IgD-negative memory B cell (primary cell): ENCODE measurements at regions not wholly inside any gene's neighbourhood (a gene's known extent, or its start where the extent isn't known, plus 50 kb on each side); places are given as distances from the start of the nearest gene placed in this dataset.

ENCODE experiments used
- H3K27ac Mint-ChIP-seq, 3 donors: one replicate each; pipeline ENCODE4 v1.8.0; 2020 to 2022; ENCODE audit warnings: mild to moderate bottlenecking in 3 of 3, mixed read lengths in 3 of 3, moderate library complexity in 1 of 3
- H3K27me3 Mint-ChIP-seq: one replicate; pipeline ENCODE4 v1.8.0; 2021; ENCODE audit warnings: mixed read lengths
- H3K36me3 Mint-ChIP-seq: one replicate; pipeline ENCODE4 v1.8.0; 2020; ENCODE audit warnings: mild to moderate bottlenecking, mixed read lengths
- H3K4me1 Mint-ChIP-seq, 3 donors: one replicate each; pipeline ENCODE4 v1.8.0; 2020 to 2022; ENCODE audit warnings: mixed read lengths in 3 of 3, mild to moderate bottlenecking in 1 of 3
- H3K4me3 Mint-ChIP-seq, 4 donors: one replicate each; pipeline ENCODE4 v1.8.0; 2020 to 2022; ENCODE audit warnings: mild to moderate bottlenecking in 4 of 4, mixed read lengths in 4 of 4, moderate library complexity in 3 of 4
- H3K9me3 Mint-ChIP-seq, 3 donors: one replicate each; pipeline ENCODE4 v1.8.0; 2020 to 2021; ENCODE audit warnings: mixed read lengths in 3 of 3, mild to moderate bottlenecking in 1 of 3

DNA sequence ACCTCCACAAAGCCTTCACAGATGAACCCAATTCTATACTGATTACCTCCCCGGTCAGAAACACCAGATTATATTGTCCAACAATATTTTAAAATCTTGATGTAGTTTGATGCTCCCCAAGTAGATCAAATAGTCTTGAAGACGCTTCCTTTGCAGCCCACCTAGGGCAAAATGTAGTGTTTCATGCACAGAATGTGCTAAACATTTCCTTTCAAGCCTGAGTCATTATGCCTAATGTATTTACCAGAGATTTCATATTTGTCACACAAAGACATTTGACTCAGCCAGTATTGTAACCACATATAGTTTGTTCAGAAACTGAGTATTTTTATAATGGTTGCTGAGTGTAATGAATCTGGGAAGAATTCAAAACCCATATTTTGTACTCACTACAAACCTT, 1396.8 kb downstream of the LRRC4C start:
- Mint-ChIP-seq H3K4me3 (no peak overlapping the region), H3K27me3 (no peaks in the 10 kb centered on the region), H3K27ac (no peak overlapping the region), H3K4me1 (peaks cover 0 to 2% (median 0%) of the 10 kb centered on the region in 3 donors), H3K9me3 (peaks cover 2 to 11% (median 8%) of the 10 kb centered on the region in 3 donors), H3K36me3 (no peaks in the 10 kb centered on the region)

DNA sequence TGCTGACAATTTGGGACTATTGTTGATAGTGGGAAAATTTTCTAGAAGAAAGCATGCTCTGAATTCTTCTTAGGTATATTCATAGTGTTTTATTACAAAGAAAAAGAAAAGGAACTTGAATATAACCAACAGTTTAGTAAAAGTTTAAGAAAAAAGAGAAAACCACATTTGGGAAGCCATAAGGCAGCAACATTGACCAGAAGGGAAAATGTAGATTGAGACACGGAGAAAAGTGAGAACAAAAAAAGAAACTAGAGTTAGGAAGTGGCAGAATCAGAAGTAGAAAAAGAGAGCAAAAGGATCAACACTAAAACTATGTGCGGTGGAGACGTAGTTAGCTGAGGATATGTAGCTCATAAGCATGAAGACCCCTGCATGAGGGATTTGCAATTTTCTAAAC, 1398.2 kb downstream of the LRRC4C start:
- Mint-ChIP-seq H3K36me3 (no peaks in the 10 kb centered on the region), H3K9me3 (peaks cover 2 to 14% (median 7%) of the 10 kb centered on the region in 3 donors), H3K27me3 (no peaks in the 10 kb centered on the region), H3K4me3 (no peak overlapping the region), H3K4me1 (peaks cover 0 to 2% (median 0%) of the 10 kb centered on the region in 3 donors), H3K27ac (no peak overlapping the region)

DNA sequence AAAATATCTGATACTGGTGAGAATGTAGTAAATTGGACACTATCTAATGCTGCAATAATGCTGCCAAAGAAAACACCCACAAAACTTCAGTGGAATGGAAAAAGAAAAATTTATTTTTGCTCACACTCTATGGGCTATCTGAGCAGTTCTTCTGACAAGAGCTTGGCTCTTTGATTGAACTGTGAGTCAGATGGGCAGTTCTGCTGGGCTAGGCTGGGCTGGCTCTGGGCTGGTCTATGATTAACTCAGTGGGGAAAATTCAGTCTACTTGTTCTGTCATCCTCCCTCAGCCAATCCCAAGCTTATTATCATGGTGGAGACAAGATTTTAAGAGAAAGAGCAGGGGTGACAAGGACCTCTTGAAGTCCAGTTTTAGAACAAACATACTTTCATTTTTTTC, 1404.8 kb downstream of the LRRC4C start:
- H3K9me3 Mint-ChIP-seq, result peaks cover 2 to 11% (median 4%) of the 10 kb centered on the region in 3 donors
- peaks cover 0 to 2% (median 0%) of the 10 kb centered on the region in 3 donors for H3K4me1 Mint-ChIP-seq
- H3K27ac Mint-ChIP-seq, result no peak overlapping the region

DNA sequence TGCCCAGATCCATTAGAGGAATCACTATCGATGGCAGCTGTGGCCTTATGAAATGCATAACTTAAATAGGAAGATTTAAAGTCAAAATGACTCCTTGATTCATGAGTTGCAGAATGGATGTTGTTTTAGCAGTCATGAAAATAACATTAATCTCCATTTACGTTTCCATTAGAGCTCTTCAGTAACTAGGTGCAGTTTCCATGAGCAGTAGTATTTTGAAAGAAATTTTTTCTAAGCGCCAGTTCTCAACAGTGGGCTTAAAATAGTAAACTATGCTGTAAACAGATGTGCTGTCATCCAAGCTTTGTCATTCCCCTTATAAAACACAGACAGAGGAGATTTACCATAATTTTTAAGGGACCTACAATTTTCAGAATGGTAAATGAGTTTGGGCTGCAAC, 1414.1 kb downstream of the LRRC4C start:
- H3K36me3 Mint-ChIP-seq, result no peaks in the 10 kb centered on the region
- H3K27ac Mint-ChIP-seq, result no peak overlapping the region
- no peaks in the 10 kb centered on the region for H3K27me3 Mint-ChIP-seq
- H3K9me3 Mint-ChIP-seq, result peaks cover 2 to 15% (median 11%) of the 10 kb centered on the region in 3 donors
- H3K4me1 Mint-ChIP-seq, result no peaks in the 10 kb centered on the region
- H3K4me3 Mint-ChIP-seq, result no peak overlapping the region

More for the DNA sequence above, 1404.8 kb downstream of the LRRC4C start:
- Mint-ChIP-seq H3K4me3 (no peak overlapping the region), H3K36me3 (no peaks in the 10 kb centered on the region), H3K27me3 (no peaks in the 10 kb centered on the region)

DNA sequence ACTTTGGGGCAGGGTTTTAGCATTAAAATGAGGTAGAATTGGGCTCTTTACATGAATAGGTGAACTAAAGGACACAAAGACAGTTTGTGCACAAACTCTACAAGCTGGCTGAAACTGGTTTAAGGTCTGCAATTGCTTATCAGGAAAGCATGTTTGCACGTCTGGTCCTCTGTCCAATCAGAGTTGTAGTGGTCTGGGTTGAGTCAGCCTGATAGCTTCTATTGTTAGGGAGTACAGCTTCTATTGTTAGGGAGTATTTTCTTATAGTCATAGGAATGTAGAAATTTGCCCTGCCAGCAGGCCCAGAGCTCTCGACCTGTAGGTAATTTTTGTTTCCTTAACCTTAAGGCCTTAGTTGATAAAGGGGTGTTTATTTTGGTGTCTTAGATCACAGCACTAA, 1422.4 kb downstream of the LRRC4C start:
- no peaks in the 10 kb centered on the region for H3K27me3 Mint-ChIP-seq
- no peaks in the 10 kb centered on the region for H3K36me3 Mint-ChIP-seq
- no peaks in the 10 kb centered on the region for H3K4me1 Mint-ChIP-seq
- peaks cover 0 to 13% (median 2%) of the 10 kb centered on the region in 3 donors for H3K9me3 Mint-ChIP-seq
- no peak overlapping the region for H3K4me3 Mint-ChIP-seq
- H3K27ac Mint-ChIP-seq, result no peak overlapping the region

DNA sequence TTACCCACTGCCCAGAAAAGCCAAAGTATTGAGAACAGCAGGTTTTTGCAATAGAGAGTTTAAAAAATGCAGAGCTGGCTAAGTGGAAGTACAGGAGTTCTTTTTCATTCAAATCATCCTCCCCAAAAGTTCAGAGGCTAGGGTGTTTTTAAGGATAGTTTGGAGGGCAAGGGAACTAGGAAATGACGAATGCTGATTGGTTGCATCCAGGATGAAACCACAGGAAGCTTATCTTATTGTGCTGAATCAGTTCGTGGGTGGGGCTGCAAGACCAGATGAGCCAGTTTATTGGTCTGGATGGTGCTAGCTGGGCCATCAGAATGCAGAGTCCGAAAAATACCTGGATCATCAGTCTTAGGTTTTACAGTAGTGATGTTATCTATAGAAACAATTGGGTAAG, 1427.1 kb downstream of the LRRC4C start:
- Mint-ChIP-seq H3K27ac (no peak overlapping the region), H3K4me3 (no peak overlapping the region), H3K27me3 (no peaks in the 10 kb centered on the region)

DNA sequence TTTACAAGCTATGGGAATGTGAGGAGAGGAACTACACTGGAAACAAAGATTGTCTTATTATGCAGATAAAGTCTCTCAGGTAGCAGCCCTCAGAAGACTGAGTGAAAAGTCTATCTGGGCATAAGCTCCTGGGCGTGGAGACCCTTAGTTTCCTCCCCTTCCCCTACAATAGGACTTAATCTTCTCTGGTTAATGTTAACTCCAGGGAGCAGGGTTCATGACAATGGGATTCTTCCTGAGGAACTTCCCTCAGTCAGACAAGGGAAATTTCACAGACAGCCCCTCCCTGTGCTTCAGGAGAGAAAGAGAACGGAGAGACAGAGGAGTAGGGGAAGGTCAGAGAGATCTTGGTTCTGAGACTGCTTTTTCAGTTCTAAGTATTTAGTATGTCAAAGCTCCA, 1428.6 kb downstream of the LRRC4C start:
- no peaks in the 10 kb centered on the region for H3K27me3 Mint-ChIP-seq
- H3K36me3 Mint-ChIP-seq, result no peaks in the 10 kb centered on the region
- peaks cover 3 to 7% (median 6%) of the 10 kb centered on the region in 3 donors for H3K9me3 Mint-ChIP-seq
- H3K4me3 Mint-ChIP-seq, result no peak overlapping the region
- no peak overlapping the region for H3K27ac Mint-ChIP-seq
- no peaks in the 10 kb centered on the region for H3K4me1 Mint-ChIP-seq

More for the DNA sequence above, 1427.1 kb downstream of the LRRC4C start:
- Mint-ChIP-seq H3K4me1 (no peaks in the 10 kb centered on the region), H3K36me3 (no peaks in the 10 kb centered on the region), H3K9me3 (peaks cover 3 to 8% (median 5%) of the 10 kb centered on the region in 3 donors)

DNA sequence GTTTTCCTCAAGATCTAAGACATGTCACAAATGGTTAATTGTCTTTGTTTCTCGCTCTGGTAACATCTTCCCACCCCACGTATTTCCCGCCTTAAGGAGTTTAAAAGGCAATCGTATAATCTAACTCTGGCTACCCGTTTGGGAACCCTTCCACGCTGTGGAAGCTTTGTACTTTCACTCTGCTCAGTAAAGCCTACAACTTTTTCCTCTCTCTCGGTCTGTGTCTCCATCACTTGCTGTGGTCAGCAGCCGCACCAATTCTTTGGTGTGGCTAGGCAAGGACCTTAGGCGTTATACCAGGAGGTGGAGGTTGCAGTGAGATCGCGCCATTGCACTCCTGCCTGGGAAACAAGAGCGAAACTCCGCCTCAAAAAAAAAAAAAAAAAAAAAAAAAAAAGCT, 1430.1 kb downstream of the LRRC4C start:
- Mint-ChIP-seq H3K4me1 (no peaks in the 10 kb centered on the region), H3K36me3 (no peaks in the 10 kb centered on the region), H3K4me3 (no peak overlapping the region), H3K27ac (no peak overlapping the region), H3K9me3 (peaks cover 3 to 11% (median 6%) of the 10 kb centered on the region in 3 donors), H3K27me3 (no peaks in the 10 kb centered on the region)

DNA sequence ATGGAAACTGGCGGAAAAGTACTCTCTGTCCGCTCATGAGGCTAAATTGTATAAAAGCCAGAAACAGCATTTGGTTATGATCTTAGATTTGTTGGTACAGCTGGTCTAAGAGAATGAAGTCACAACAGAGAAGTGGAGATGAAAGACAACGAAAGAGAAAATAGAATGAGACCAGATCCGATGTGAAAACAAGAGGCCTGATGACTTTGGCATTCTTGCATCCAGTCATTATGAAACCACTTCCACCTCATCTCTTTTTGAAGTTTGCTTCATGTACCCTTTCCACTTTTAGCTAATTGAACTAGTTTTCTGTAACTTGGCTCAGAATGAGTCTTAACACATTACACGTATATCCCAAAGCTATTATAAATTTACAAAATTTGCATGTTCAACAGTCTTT, 1431.7 kb downstream of the LRRC4C start:
- Mint-ChIP-seq H3K27me3 (no peaks in the 10 kb centered on the region), H3K4me1 (no peaks in the 10 kb centered on the region), H3K27ac (peak overlapping the region in 1 of 3 donors; percentile 14), H3K4me3 (no peak overlapping the region), H3K9me3 (peaks cover 6 to 11% (median 8%) of the 10 kb centered on the region in 3 donors), H3K36me3 (no peaks in the 10 kb centered on the region)

DNA sequence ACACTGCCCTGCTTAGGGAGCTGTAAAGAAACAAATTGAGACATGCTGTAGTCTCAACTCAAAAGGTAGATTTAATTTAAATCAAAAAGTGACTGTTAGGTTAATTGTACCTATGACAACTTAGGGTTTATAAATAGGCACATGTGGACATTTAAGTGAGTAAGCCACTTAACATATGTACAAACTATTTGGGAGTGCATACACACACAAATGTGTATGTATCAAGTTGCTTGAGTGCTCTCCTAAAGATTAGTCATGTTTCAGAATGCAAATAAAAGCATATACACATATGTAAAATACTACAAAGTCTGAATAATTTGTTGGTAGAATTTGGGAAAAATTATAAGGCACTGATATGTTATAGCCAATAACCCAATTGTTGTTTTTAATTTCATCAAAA, 1435.7 kb downstream of the LRRC4C start:
- H3K4me1 Mint-ChIP-seq, result peaks cover 0 to 2% (median 0%) of the 10 kb centered on the region in 3 donors
- H3K27ac Mint-ChIP-seq, result no peak overlapping the region
- H3K36me3 Mint-ChIP-seq, result no peaks in the 10 kb centered on the region
- H3K4me3 Mint-ChIP-seq, result no peak overlapping the region
- peaks cover 4 to 21% (median 11%) of the 10 kb centered on the region in 3 donors for H3K9me3 Mint-ChIP-seq
- H3K27me3 Mint-ChIP-seq, result no peaks in the 10 kb centered on the region

DNA sequence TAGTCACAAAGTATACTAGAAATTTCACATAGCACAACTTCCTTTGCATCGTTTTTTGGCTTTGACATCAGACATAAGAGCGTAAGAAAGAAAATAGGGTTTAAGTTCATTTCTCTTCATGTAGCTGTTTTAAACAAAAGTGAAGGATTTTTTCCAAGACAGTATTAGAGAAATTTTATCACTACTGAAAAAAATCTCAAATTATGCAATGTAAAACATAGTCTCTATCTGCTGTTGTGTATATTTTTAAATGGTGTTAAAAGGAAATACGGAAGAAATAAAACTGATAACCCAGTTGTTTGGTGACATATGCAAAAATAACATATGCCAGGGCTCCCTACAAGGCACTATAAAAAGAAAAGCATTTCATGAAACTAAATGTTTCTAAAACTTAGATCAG, 1449.4 kb downstream of the LRRC4C start:
- H3K4me3 Mint-ChIP-seq, result no peak overlapping the region
- no peaks in the 10 kb centered on the region for H3K27me3 Mint-ChIP-seq
- peaks cover under 1 to 4% (median 1%) of the 10 kb centered on the region in 3 donors for H3K9me3 Mint-ChIP-seq
- H3K36me3 Mint-ChIP-seq, result no peaks in the 10 kb centered on the region
- no peak overlapping the region for H3K27ac Mint-ChIP-seq
- no peaks in the 10 kb centered on the region for H3K4me1 Mint-ChIP-seq

DNA sequence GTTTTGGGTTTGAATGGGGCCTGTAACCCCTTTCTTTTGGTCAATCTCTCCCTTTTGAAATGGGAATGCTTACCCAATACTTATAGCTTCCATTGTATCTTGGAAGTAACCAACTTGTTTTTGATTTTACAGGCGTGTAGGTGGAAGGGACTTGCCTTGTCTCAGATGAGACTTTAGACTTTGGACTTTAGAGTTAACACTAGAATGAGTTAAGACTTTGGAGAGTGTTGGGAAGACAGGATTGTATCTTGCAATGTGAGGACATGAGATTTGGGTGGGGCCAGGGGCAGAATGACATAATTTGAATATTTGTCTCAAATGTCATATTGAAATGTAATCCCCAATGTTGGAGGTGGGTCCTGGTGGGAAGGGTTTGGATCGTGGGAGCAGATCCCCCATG, 1466.9 kb downstream of the LRRC4C start:
- H3K27me3 Mint-ChIP-seq, result no peaks in the 10 kb centered on the region
- H3K9me3 Mint-ChIP-seq, result peaks cover 3 to 9% (median 4%) of the 10 kb centered on the region in 3 donors
- H3K27ac Mint-ChIP-seq, result no peak overlapping the region
- H3K36me3 Mint-ChIP-seq, result no peaks in the 10 kb centered on the region
- H3K4me3 Mint-ChIP-seq, result no peak overlapping the region
- H3K4me1 Mint-ChIP-seq, result no peaks in the 10 kb centered on the region

DNA sequence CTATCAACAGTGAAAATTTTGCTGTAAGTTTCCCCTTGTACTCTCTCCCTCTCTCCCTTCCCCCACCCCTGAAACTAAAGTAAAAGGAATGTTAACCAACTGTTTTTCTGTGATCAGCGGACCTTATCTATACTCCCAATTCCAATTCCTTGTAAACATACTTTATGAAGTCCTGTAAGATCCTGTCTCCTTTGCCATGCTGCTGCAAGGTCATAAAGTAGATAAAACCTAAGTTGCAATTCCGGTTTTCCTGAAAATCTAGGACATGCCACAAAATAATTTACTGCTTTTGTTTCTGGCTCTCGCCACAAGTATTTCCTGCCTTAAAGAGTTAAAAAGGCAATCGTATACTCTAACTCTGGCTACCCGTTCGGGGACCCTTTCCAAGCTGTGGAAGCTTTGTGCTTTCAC, 1469.0 kb downstream of the LRRC4C start:
- H3K27ac Mint-ChIP-seq, result no peak overlapping the region
- H3K4me1 Mint-ChIP-seq, result no peaks in the 10 kb centered on the region
- no peaks in the 10 kb centered on the region for H3K27me3 Mint-ChIP-seq
- no peaks in the 10 kb centered on the region for H3K36me3 Mint-ChIP-seq
- H3K9me3 Mint-ChIP-seq, result peaks cover 5 to 7% (median 6%) of the 10 kb centered on the region in 3 donors
- H3K4me3 Mint-ChIP-seq, result no peak overlapping the region

DNA sequence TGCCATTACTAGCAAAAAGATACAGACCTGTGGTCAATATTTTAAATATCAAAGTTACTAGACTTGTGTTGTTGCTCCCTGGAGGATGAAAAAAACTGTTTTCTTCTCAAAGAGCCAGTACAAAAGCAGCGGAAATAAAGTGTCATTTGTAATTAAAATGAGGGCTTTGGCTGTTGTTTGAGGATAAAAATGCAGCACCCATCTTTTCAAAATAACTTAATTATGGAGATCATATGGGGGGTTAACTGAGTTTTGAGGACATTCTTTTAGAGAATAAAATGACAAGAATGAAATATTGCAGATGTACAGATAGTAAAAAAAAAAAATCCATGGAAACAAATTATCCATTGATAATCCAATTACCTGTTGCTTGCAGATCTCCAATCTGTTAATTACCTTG, 1484.4 kb downstream of the LRRC4C start:
- Mint-ChIP-seq H3K27ac (no peak overlapping the region), H3K27me3 (no peaks in the 10 kb centered on the region), H3K9me3 (peaks cover 2 to 7% (median 3%) of the 10 kb centered on the region in 3 donors), H3K36me3 (no peaks in the 10 kb centered on the region), H3K4me3 (no peak overlapping the region), H3K4me1 (no peaks in the 10 kb centered on the region)

DNA sequence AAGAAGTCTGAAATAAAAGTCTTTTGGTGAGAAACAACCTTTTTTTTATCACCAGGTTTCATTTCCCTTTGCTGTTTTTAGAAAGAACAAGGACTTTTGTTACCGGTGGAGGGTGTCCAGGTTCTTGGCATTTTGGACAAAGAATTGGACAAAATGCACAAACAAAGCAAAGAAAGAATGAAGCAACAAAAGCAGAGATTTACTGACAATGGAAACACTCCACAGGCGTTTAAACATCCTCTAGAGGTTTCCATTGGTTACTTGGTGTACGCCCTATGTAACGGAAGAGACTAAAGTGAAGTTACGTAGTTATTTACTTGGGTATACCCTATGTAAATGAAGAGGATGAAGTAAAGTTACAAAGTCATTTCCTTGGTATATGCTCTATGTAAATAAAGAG, 1487.0 kb downstream of the LRRC4C start:
- Mint-ChIP-seq H3K27ac (no peak overlapping the region), H3K27me3 (no peaks in the 10 kb centered on the region), H3K4me3 (no peak overlapping the region), H3K9me3 (peaks cover 0 to 7% (median 2%) of the 10 kb centered on the region in 3 donors), H3K36me3 (no peaks in the 10 kb centered on the region), H3K4me1 (no peaks in the 10 kb centered on the region)

DNA sequence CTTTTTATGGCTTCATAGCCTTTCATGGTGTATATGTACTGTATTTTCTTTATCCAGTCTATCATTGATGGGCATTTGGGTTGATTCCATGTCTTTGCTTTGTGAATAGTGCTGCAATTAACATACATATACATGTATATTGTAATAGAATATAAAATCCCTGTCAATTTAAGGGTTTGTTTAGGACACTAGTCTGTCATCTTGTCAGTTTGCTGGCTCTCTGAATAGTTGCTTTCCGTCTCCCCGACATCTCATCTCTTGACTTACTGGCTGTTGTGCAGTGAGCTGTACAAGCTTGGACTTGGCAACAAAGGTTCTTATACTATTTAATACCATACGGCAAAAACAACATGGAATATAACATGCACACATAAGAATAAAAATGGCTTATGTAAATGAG, 1487.5 kb downstream of the LRRC4C start:
- peaks cover 0 to 7% (median 2%) of the 10 kb centered on the region in 3 donors for H3K9me3 Mint-ChIP-seq
- H3K4me3 Mint-ChIP-seq, result no peak overlapping the region
- no peaks in the 10 kb centered on the region for H3K27me3 Mint-ChIP-seq
- no peaks in the 10 kb centered on the region for H3K4me1 Mint-ChIP-seq
- no peak overlapping the region for H3K27ac Mint-ChIP-seq
- H3K36me3 Mint-ChIP-seq, result no peaks in the 10 kb centered on the region
